H9 (cell line): ENCODE measurements at regions not wholly inside any gene's neighbourhood (a gene's known extent, or its start where the extent isn't known, plus 50 kb on each side); places are given as distances from the start of the nearest gene placed in this dataset.

ENCODE experiments used
- DNase-seq: peaks from one replicate; pipeline ENCODE4 v3.0.0-alpha.2; 2017
- H2AFZ ChIP-seq: one replicate; pipeline ENCODE4 v1.6.1; 2013; ENCODE audit warnings: mild to moderate bottlenecking, low read length, control low read depth, moderate library complexity
- H2AK5ac ChIP-seq: 2 replicates; pipeline ENCODE4 v1.6.1; 2013; ENCODE audit warnings: low read length, control low read depth, mixed read lengths; ENCODE audit not compliant: insufficient read length
- H2BK120ac ChIP-seq: one replicate; pipeline ENCODE4 v1.6.1; 2013; ENCODE audit warnings: low read depth, mild to moderate bottlenecking, low read length, control low read depth, inconsistent platforms; ENCODE audit not compliant: poor library complexity, severe bottlenecking
- H2BK12ac ChIP-seq: 2 replicates; pipeline ENCODE4 v1.6.1; 2013; ENCODE audit warnings: low read length, control low read depth, mixed read lengths, low read depth; ENCODE audit not compliant: insufficient read length
- H2BK15ac ChIP-seq: 2 replicates; pipeline ENCODE4 v1.6.1; 2013; ENCODE audit warnings: low read depth, low read length, control low read depth
- H2BK20ac ChIP-seq: one replicate; pipeline ENCODE4 v1.6.1; 2013; ENCODE audit warnings: low read depth, mild to moderate bottlenecking, low read length, control low read depth, inconsistent platforms; ENCODE audit not compliant: poor library complexity, severe bottlenecking
- H2BK5ac ChIP-seq: 2 replicates; pipeline ENCODE4 v1.6.1; 2013; ENCODE audit warnings: low read length, control low read depth, mixed read lengths; ENCODE audit not compliant: insufficient read length
- H3K14ac ChIP-seq: 2 replicates; pipeline ENCODE4 v1.6.1; 2013; ENCODE audit warnings: low read length, control low read depth; ENCODE audit not compliant: insufficient read depth
- H3K18ac ChIP-seq: 2 replicates; pipeline ENCODE4 v1.6.1; 2013; ENCODE audit warnings: low read depth, mild to moderate bottlenecking, mixed read lengths, low read length, control low read depth; ENCODE audit not compliant: insufficient read length
- H3K23ac ChIP-seq: 2 replicates; pipeline ENCODE4 v1.6.1; 2013; ENCODE audit warnings: low read length, control low read depth, mixed read lengths, low read depth; ENCODE audit not compliant: insufficient read length
- H3K23me2 ChIP-seq: 2 replicates; pipeline ENCODE4 v1.6.1; 2013; ENCODE audit warnings: low read depth, mild to moderate bottlenecking, mixed read lengths, low read length, control low read depth; ENCODE audit not compliant: insufficient read length, poor library complexity, severe bottlenecking
- H3K27ac ChIP-seq: 2 replicates; pipeline ENCODE4 v1.5.1; 2013; ENCODE audit warnings: low read length, control low read depth, mixed read lengths, low read depth; ENCODE audit not compliant: insufficient read length
- H3K27me3 ChIP-seq: 2 replicates; pipeline ENCODE4 v1.6.1; 2013; ENCODE audit warnings: low read length, control low read depth, inconsistent platforms; ENCODE audit not compliant: insufficient read depth
- H3K4ac ChIP-seq: 2 replicates; pipeline ENCODE4 v1.6.1; 2013; ENCODE audit warnings: low read depth, mild to moderate bottlenecking, control low read depth, inconsistent platforms, low read length, moderate library complexity
- H3K4me1 ChIP-seq: 2 replicates; pipeline ENCODE4 v1.6.1; 2013; ENCODE audit warnings: low read length, control low read depth, inconsistent platforms; ENCODE audit not compliant: insufficient read depth
- H3K4me2 ChIP-seq: 2 replicates; pipeline ENCODE4 v1.6.1; 2013; ENCODE audit warnings: low read length, control low read depth, mixed read lengths; ENCODE audit not compliant: insufficient read length, insufficient read depth
- H3K56ac ChIP-seq: 2 replicates; pipeline ENCODE4 v1.6.1; 2013; ENCODE audit warnings: low read depth, mild to moderate bottlenecking, mixed read lengths, low read length, control low read depth; ENCODE audit not compliant: insufficient read length
- H3K79me1 ChIP-seq: 2 replicates; pipeline ENCODE4 v1.6.1; 2013; ENCODE audit warnings: low read depth, mild to moderate bottlenecking, moderate library complexity, low read length, control low read depth, inconsistent platforms; ENCODE audit not compliant: insufficient read depth, poor library complexity, severe bottlenecking
- H3K79me2 ChIP-seq: 2 replicates; pipeline ENCODE4 v1.6.1; 2013; ENCODE audit warnings: low read length, control low read depth, inconsistent platforms; ENCODE audit not compliant: insufficient read depth
- H3K9ac ChIP-seq: 2 replicates; pipeline ENCODE4 v1.6.1; 2013; ENCODE audit warnings: low read length, control low read depth, mixed read lengths; ENCODE audit not compliant: insufficient read length; ENCODE audit errors: extremely low read depth
- H3K9me3 ChIP-seq: one replicate; pipeline ENCODE4 v1.6.1; 2013; ENCODE audit warnings: low read depth, low read length, inconsistent platforms; ENCODE audit not compliant: control insufficient read depth
- H3T11ph ChIP-seq: one replicate; pipeline ENCODE4 v1.6.1; 2013; ENCODE audit warnings: mild to moderate bottlenecking, low read length, control low read depth, inconsistent platforms
- H4K20me1 ChIP-seq: one replicate; pipeline ENCODE4 v1.6.1; 2013; ENCODE audit not compliant: control insufficient read depth, insufficient read length, insufficient read depth
- H4K5ac ChIP-seq: 2 replicates; pipeline ENCODE4 v1.6.1; 2013; ENCODE audit warnings: low read depth, mild to moderate bottlenecking, mixed read lengths, low read length, control low read depth; ENCODE audit not compliant: insufficient read length
- H4K8ac ChIP-seq: replicated peaks from 2 replicates; pipeline ENCODE4 v1.6.1; 2013; ENCODE audit warnings: low read length, control low read depth, mixed read lengths, low read depth; ENCODE audit not compliant: insufficient read length
- H4K91ac ChIP-seq: 2 replicates; pipeline ENCODE4 v1.6.1; 2013; ENCODE audit warnings: low read depth, mild to moderate bottlenecking, moderate library complexity, mixed read lengths, low read length, control low read depth; ENCODE audit not compliant: insufficient read length
- H3K27ac Mint-ChIP-seq, 3 experiments: 2 replicates in 2 of 3; 3 replicates in 1 of 3; pipeline ENCODE4 v1.8.0; 2020 to 2021; ENCODE audit warnings: mixed read lengths in 3 of 3, mild to moderate bottlenecking in 1 of 3, moderate library complexity in 1 of 3
- H3K27me3 Mint-ChIP-seq: 2 replicates; pipeline ENCODE4 v1.8.0; 2021; ENCODE audit warnings: low read depth, mild to moderate bottlenecking, moderate library complexity, mixed read lengths
- H3K36me3 Mint-ChIP-seq, 3 experiments: 2 replicates in 2 of 3; 3 replicates in 1 of 3; pipeline ENCODE4 v1.8.0; 2020 to 2021; ENCODE audit warnings: low read depth in 3 of 3, mixed read lengths in 3 of 3; ENCODE audit not compliant: insufficient read depth in 1 of 3
- H3K4me1 Mint-ChIP-seq, 2 experiments: 2 replicates each; pipeline ENCODE4 v1.8.0; 2020; ENCODE audit warnings: mixed read lengths in 2 of 2
- H3K4me3 Mint-ChIP-seq, 2 experiments: 2 replicates in 1 of 2; 3 replicates in 1 of 2; pipeline ENCODE4 v1.8.0; 2020 to 2021; ENCODE audit warnings: mild to moderate bottlenecking in 2 of 2, mixed read lengths in 2 of 2, moderate library complexity in 1 of 2
- H3K9me3 Mint-ChIP-seq, 2 experiments: 2 replicates in 1 of 2; 3 replicates in 1 of 2; pipeline ENCODE4 v1.8.0; 2020; ENCODE audit warnings: mild to moderate bottlenecking in 2 of 2, mixed read lengths in 2 of 2, moderate library complexity in 1 of 2
- WGBS: extraction: QIAGEN DNeasy Blood & Tissue Kit; methylation state at CpG from one replicate; pipeline ENCODE4 v1.1.7; 2013; ENCODE audit warnings: missing lambda C conversion rate, low lambda C conversion rate, mixed read lengths; ENCODE audit not compliant: insufficient read length; ENCODE audit errors: extremely low coverage; 5-methylcytosine and 5-hydroxymethylcytosine counted together
- TF ChIP-seq, protein P1 (sequence below): fragments of 200-600 bp; sonication (generic); conservative IDR thresholded peaks from 3 replicates; pipeline ENCODE4 v1.8.0; 2021; ENCODE audit warnings: antibody characterized with exemption, mild to moderate bottlenecking

DNA sequence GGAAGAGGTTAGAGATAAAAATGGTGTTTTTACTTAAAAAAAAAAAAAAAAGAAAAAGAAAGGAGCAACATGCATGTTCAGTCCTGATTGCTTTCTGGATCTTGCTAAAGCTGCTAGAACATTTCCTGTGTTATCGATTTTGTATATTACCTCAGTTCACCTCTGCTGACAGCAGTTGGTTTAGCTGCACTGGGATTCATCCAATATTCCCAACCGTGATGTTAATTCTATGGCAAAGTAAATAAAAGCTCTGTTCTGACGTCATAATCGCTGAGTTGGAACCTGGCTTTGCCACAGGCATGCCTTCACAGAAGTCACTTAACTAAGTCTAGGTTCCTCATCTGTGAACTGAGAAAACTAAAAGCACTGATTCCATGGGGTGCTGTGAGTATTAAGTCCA is 90.7 kb upstream of the SORBS2 start:
- Histone ChIP-seq H4K20me1 (no peaks in the 10 kb centered on the region), H3K9me3 (no peaks in the 10 kb centered on the region), H3K79me2 (no peaks in the 10 kb centered on the region), H3K27me3 (no peaks in the 10 kb centered on the region), H2BK15ac (no peak overlapping the region), H3K4me1 (no peaks in the 10 kb centered on the region), H3T11ph (no peak overlapping the region), H4K5ac (no peak overlapping the region), H3K23ac (no peak overlapping the region), H3K9ac (no peak overlapping the region), H3K18ac (no peak overlapping the region), H2BK20ac (no peak overlapping the region), H3K4ac (no peak overlapping the region), H3K23me2 (no peaks in the 10 kb centered on the region), H2AFZ (no peak overlapping the region), H3K79me1 (no peaks in the 10 kb centered on the region), H3K14ac (no peak overlapping the region), H2AK5ac (no peak overlapping the region), H2BK12ac (no peak overlapping the region), H2BK120ac (no peak overlapping the region), H2BK5ac (no peak overlapping the region), H4K8ac (no peak overlapping the region), H4K91ac (no peak overlapping the region), H3K4me2 (no peak overlapping the region), H3K56ac (no peak overlapping the region), H3K27ac (no peak overlapping the region)
- no CpG with 5 or more reads among the region's 4 CpGs for WGBS
- H3K4me3 Mint-ChIP-seq, result no peak overlapping the region
- no peaks in the 10 kb centered on the region for H3K4me1 Mint-ChIP-seq
- TF ChIP-seq, protein P1, sequence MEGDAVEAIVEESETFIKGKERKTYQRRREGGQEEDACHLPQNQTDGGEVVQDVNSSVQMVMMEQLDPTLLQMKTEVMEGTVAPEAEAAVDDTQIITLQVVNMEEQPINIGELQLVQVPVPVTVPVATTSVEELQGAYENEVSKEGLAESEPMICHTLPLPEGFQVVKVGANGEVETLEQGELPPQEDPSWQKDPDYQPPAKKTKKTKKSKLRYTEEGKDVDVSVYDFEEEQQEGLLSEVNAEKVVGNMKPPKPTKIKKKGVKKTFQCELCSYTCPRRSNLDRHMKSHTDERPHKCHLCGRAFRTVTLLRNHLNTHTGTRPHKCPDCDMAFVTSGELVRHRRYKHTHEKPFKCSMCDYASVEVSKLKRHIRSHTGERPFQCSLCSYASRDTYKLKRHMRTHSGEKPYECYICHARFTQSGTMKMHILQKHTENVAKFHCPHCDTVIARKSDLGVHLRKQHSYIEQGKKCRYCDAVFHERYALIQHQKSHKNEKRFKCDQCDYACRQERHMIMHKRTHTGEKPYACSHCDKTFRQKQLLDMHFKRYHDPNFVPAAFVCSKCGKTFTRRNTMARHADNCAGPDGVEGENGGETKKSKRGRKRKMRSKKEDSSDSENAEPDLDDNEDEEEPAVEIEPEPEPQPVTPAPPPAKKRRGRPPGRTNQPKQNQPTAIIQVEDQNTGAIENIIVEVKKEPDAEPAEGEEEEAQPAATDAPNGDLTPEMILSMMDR, result no peak
- H3K36me3 Mint-ChIP-seq, result no peaks in the 10 kb centered on the region
- H3K27ac Mint-ChIP-seq, result no peak overlapping the region; a peak in 1 of 7 replicates
- no peaks in the 10 kb centered on the region for H3K27me3 Mint-ChIP-seq
- no peaks in the 10 kb centered on the region for H3K9me3 Mint-ChIP-seq
- DNase-seq, result no peak
